Coronary artery (tissue), 2 donors: ENCODE measurements at regions not wholly inside any gene's neighbourhood (a gene's known extent, or its start where the extent isn't known, plus 50 kb on each side); places are given as distances from the start of the nearest gene placed in this dataset.

Experiments
- DNase-seq: peaks from one replicate; pipeline ENCODE4 v3.0.0-alpha.2; 2017; ENCODE audit warnings: low spot score
- H3K27ac ChIP-seq, 2 donors: fragments of 200-600 bp; sonication (generic); one replicate each; pipeline ENCODE4 v1.5.1; 2016 to 2019
- H3K4me3 ChIP-seq: fragments of 200-600 bp; sonication (generic); 2 replicates; pipeline ENCODE4 v1.5.1; 2016; ENCODE audit warnings: mild to moderate bottlenecking, moderate library complexity
- CTCF ChIP-seq: fragments of 200-600 bp; sonication (generic); IDR thresholded peaks from one replicate; pipeline ENCODE4 v1.5.1; 2019; ENCODE audit warnings: antibody characterized with exemption

GRCh38 chr14:106842687-106843086 is 1316.3 kb downstream of the TMEM121 start:
- DNase-seq = no peak
- no peak overlapping the region for H3K4me3 ChIP-seq
- TF ChIP-seq CTCF = no peak
- H3K27ac ChIP-seq = no peak overlapping the region

- Histone ChIP-seq H3K4me3 (peak overlapping the region; percentile 63), H3K27ac (no peak overlapping the region)
- TF ChIP-seq CTCF = no peak
- DNase-seq = no peak
Observed at GRCh38 chr14:106843386-106843785, 1317.0 kb downstream of the TMEM121 start.

- TF ChIP-seq CTCF = no peak
- H3K27ac ChIP-seq = peak overlapping the region in 1 of 2 donors; percentile 50
- no peak for DNase-seq
- H3K4me3 ChIP-seq = peak overlapping the region; percentile 63
Observed at GRCh38 chr14:106843951-106844483, 1317.6 kb downstream of the TMEM121 start.

- TF ChIP-seq CTCF = no peak
- DNase-seq = no peak
- Histone ChIP-seq H3K4me3 (peak overlapping the region; percentile 63), H3K27ac (peak overlapping the region; percentile 13 to 50)
Observed at GRCh38 chr14:106844608-106845285, 1318.4 kb downstream of the TMEM121 start.

GRCh38 chr14:106845286-106846087 is 1319.1 kb downstream of the TMEM121 start:
- Histone ChIP-seq H3K27ac (peak overlapping the region in 1 of 2 donors; percentile 49), H3K4me3 (peak overlapping the region; percentile 63)
- no peak for TF ChIP-seq CTCF
- DNase-seq = no peak

GRCh38 chr14:106846218-106846617 is 1319.8 kb downstream of the TMEM121 start:
- Histone ChIP-seq H3K4me3 (no peak overlapping the region), H3K27ac (no peak overlapping the region)
- TF ChIP-seq CTCF = no peak
- no peak for DNase-seq
